ENCODE measurements at regions not wholly inside any gene's neighbourhood (a gene's known extent, or its start where the extent isn't known, plus 50 kb on each side); places are given as distances from the start of the nearest gene placed in this dataset.
A peak's percentile ranks its signal among the peaks of the same experiment; 100 is the strongest.
"Not testable (repeated sequence)": the region's sequence is repeated elsewhere in the genome, so short reads cannot be mapped to it uniquely, and the experiment has no call there.

DNA sequence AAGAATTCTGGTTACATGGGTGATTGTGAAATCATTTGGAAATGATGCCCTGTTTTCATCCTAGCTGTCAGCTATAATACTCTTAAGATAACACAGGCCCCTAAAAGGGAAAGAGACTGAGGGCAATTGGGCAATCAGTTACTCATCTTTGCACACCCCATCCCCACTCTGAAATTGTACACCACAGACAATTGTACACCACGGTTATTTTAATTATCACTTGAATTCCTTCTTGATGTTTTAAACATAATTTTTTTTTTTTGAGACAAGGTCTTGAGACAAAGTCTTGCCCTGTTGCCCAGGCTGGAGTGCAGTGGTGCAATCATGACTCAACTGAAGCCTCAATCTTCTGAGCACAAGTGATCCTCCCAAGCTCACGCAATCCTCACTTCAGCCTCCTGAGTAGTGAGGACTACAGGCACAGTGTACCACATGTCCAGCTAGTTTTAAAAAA lies 862.4 kb upstream of the ACVR2A start:
- DNase-seq (ENCODE audit: low spot score) = peak; percentile 32
- ATAC-seq (ENCODE audit: low FRiP score) = peak; percentile 95
- TF ChIP-seq, protein P1, sequence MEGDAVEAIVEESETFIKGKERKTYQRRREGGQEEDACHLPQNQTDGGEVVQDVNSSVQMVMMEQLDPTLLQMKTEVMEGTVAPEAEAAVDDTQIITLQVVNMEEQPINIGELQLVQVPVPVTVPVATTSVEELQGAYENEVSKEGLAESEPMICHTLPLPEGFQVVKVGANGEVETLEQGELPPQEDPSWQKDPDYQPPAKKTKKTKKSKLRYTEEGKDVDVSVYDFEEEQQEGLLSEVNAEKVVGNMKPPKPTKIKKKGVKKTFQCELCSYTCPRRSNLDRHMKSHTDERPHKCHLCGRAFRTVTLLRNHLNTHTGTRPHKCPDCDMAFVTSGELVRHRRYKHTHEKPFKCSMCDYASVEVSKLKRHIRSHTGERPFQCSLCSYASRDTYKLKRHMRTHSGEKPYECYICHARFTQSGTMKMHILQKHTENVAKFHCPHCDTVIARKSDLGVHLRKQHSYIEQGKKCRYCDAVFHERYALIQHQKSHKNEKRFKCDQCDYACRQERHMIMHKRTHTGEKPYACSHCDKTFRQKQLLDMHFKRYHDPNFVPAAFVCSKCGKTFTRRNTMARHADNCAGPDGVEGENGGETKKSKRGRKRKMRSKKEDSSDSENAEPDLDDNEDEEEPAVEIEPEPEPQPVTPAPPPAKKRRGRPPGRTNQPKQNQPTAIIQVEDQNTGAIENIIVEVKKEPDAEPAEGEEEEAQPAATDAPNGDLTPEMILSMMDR (IDR thresholded peaks at IDR 0.05) = no peak

DNA sequence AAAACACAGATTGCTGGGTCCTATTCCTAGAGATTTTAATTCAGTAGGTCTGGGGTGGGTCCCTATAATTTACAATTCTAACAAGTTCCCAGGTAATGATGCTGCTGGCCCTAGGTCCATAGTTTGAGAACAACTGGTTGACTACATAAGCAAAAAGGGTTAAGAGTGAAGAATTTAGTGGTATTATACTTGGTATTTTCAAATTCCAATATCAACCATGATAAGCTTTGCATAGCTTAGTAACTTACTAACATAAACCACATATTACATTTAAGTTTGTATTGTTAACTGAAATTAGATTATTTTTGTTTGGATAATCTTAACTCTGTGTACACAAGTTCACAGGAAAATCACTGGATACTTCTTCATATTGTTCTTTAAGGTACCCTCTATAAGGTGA lies 862.9 kb upstream of the ACVR2A start:
- ATAC-seq (ENCODE audit: low FRiP score) (no peak), DNase-seq (ENCODE audit: low spot score) (no peak)
- TF ChIP-seq, protein P1 (IDR thresholded peaks at IDR 0.05) = no peak

DNA sequence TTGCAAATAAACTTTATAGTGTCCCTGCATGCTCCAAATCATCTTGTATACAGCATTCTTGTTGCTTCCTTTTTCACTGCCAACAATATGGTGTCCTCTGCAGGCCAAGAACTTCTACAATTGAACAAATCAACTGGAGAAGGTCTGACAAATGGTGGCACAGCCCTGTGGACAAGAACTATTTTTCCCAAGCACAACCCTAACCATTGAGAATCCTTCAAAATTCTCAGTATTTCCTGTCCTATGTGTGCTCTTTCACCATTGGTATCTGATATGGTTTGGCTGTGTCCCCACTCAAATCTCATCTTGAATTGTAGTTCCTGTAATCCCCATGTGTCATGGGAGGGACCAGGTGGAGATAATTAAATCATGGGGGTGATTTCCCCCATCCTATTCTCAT lies 865.1 kb upstream of the ACVR2A start:
- ATAC-seq (ENCODE audit: low FRiP score) (no peak), DNase-seq (ENCODE audit: low spot score) (no peak)
- TF ChIP-seq, protein P1 (IDR thresholded peaks at IDR 0.05) = no peak

DNA sequence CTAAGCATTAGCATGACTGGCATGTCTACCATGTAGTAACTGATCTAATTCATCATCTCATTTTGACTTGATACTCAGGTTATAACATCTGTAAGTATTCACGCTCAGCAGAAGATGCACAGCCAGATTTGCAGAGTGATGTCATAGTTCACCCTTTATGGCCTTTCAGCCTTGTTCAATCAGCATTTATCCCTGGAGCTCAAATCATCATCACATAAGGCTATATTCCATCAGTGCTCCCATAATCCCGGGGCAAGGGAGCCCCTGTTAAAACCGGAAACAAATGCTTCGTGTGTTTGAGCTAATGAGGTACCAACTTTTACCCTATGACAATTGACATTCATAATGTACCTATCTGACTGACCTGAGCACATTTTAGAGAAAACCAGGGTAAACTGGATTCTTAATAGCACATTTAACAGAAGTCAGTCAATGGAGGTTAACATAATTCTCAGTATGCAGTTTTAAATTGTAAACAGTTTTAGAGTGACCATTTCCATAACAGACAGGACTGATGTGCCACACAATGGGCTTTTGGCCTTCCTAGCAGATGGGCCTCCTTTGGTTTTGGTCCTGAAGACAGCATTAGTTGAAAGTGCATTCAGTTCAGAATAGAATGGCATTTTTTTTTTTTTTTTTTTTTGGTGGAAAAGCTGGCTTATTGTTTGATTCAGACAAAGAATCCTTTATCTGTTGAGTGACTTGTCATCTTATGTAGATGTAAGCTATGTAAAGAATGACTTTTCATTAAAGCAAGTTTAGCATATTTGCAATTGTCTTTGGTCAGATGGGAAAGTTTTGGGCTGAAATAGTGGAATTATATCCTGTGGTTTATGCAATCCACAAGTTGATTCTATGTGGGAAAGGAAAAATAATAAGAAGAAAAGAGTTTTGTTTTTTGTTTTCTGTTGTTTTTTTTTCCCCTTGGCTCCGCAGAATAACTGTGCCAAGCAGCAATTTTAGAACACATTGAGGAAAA lies 866.0 kb upstream of the ACVR2A start:
- TF ChIP-seq, protein P1 (IDR thresholded peaks at IDR 0.05) = no peak
- no peak for DNase-seq (ENCODE audit: low spot score)
- ATAC-seq (ENCODE audit: low FRiP score) = no peak

DNA sequence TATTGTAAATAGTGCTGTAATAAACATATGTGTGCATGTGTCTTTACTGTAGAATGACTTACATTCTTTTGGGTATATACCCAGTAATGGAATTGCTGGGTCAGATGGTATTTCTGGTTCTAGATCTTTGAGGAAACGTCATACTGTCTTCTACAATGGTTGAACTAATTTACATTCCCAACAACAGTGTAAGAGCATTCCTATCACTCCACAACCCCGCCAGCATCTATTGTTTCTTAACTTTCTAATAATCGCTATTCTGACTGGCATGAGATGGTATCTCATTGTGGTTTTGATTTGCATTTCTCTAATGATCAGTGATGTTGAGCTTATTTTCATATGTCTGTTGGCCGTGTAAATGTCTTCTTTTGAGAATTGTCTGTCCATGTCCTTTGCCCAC lies 873.8 kb upstream of the ACVR2A start:
- not testable (repeated sequence) for DNase-seq (ENCODE audit: low spot score); ATAC-seq (ENCODE audit: low FRiP score)

DNA sequence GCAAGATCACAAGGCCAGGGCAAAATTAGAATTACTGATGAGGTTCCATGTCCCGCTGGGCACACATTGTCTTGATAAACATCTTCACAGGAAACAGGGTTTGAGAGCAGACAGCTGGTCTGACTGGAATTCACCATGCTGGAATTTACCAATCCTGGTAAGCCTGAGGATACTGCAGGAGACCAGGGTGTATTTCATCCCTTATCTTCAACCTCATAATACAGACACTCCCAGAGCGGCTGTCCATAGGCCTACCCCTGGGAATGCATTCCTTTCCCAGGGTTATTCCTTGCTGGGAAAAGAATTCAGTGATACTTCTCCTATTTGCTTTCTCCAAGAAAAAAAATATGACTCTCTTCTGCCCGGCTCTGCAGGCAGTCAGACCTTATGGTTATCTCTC lies 875.1 kb upstream of the ACVR2A start:
- not testable (repeated sequence) for ATAC-seq (ENCODE audit: low FRiP score); DNase-seq (ENCODE audit: low spot score)

DNA sequence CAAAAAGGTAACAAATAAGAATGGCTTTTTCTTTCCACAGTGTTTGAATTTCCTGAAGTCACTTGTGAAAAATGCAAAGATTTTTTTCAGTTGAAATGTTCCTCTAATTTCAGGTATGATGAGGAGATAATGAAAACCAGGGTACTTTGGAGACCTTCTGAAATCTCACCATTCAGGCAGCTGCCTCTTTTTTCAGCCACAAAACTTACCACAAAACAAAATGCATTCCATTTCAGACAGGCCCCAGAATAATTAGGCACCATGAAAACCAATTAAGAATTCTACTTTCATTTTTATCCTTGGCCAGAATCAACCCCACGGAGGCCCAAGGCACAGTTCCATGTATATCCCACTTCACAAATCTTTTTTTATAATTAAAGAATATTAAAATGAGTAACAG lies 880.3 kb upstream of the ACVR2A start:
- ATAC-seq (ENCODE audit: low FRiP score) = no peak
- DNase-seq (ENCODE audit: low spot score) = no peak
- TF ChIP-seq, protein P1 (IDR thresholded peaks at IDR 0.05) = no peak

DNA sequence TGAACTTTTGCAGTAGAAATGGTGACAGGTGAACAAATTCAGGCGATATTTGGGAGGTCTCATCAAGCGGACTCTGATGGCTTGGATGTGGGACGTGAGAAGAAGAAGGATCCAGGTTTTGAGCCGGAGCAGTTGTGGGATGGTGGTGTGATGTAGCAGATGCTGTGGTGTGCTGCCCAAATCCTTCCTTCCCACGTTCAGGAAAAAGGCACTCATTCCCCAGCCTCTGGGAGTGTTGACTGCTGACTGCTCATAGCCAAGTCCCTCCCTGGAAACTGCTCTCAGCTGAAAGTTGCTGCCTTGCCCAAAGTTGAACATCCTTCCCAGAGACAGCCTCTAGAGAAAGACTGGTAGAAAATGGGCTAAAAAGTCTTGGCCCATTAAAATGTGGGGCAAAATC lies 890.3 kb upstream of the ACVR2A start:
- no peak for ATAC-seq (ENCODE audit: low FRiP score)
- TF ChIP-seq, protein P1 (IDR thresholded peaks at IDR 0.05) = no peak
- DNase-seq (ENCODE audit: low spot score) = no peak

All from omental fat pad (tissue), 3 donors.